GM18499 (cell line): ENCODE measurements at regions not wholly inside any gene's neighbourhood (a gene's known extent, or its start where the extent isn't known, plus 50 kb on each side); places are given as distances from the start of the nearest gene placed in this dataset.

ENCODE experiments used
- ATAC-seq: cut with Tn5 transposase; IDR thresholded peaks from one replicate; pipeline ENCODE4 v1.9.1; 2021; ENCODE audit warnings: moderate number of reproducible peaks; ENCODE audit not compliant: insufficient read depth, unreplicated experiment

DNA sequence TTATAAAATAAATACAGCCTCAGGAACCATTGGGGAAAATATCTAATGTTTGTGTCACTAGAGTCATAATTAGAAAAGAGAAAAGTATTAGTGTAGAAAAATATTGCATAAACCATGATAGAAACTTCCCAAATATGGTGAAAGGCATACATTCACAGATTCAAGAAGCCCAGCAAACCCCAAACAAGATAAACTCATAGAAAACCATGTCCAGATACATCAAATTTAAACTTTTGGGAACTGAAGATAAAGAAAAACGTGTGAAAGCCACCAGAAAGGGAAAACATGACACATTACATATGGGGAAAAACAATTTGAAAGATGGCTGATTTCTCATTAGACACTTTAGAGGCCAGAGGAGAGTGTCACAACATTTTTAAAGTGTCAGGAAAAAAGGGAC lies 236.5 kb upstream of the FN1 start:
- ATAC-seq, result no peak

DNA sequence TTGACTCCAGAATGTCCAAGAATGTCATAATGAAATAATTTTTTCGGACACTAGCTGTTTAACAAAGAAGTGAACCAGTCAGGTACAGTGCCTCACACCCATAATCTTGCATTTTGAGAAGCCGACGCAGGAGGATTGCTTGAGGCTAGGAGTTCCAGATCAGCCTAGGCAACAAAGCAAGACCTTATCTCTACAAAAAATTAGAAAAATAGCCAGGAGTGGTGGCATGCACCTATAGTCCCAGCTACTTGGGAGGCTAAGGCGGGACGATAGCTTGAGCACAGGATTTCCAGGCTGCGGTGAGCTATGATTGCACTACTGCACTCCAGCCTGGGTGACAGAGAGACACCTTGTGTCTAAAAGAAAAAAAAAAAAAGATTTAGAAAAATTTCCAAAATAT lies 235.8 kb upstream of the FN1 start:
- no peak for ATAC-seq

GRCh38 chr2:215671244-215671643 lies 235.4 kb upstream of the FN1 start:
- ATAC-seq, result no peak

DNA sequence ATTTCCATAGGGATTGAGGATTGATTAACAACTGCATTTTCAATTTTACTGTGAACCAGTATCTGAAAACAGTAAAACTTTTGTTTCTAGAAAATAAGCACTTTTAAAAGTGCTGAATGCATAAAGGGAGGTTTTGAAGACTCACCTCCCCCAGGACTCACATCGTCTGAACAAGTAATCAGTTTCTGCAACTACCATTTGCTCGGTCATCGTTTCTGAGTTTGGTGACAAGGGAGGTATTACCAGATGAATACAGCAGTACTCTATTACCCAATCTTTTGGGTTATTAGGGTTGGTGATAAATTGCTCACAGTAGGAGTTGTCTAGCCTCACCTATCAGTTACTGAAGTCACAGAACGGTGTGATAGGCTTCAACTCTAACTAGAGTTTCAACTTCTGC lies 234.5 kb upstream of the FN1 start:
- no peak for ATAC-seq

DNA sequence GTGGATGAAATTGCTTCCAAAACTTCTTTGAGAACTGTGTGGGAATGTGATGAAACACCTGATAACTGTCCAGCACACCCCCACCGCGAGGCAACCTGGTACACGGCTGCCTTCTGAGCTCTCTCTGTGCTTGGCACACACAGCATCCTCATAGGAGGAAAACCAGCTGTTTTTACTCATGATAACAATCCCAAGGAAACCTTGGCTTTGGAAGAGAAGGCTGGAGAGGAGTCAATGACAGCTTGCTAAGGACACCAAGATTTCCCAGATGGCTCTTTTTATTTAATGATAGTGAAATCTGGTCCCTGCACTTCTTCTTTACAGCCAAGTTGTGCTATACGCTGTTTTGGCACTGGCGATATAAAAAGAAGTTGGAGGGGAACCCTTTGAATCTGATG lies 232.5 kb upstream of the FN1 start:
- no peak for ATAC-seq

DNA sequence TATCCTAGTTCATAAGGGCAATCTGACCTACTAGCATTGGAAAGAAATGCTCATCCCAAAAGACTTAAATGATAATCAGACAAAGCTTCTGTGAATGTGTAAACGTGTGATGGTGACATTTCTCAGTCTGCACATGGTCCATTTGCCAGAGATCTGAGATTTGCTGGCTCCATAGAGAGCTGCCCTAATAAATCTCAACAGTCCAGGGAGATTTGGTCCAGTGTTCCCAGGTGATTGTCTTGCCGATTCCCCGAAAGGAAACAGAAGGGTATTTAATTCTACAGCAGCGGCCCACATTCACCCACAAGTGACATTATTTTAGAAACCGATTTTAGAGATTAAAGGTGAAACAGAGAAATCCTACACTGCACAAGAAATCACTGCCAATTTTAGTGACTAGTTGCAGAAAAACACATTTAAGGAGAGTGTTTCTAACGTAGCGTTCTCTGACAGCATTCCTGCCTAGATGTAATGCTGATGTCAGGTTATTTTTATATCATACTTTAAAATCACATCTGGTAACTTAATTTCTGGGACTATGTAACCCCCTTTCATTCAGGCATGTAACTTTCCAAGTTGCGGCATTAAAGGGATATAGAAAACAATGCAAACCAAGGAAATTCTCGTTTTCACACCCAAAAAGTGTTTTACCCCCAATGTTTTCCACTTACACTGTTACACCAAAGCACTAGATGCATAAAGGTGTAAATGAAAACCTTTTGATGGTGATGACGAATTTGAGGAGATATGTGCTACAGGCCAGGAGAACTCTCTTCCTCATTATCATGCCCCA lies 231.9 kb upstream of the FN1 start:
- no peak for ATAC-seq

DNA sequence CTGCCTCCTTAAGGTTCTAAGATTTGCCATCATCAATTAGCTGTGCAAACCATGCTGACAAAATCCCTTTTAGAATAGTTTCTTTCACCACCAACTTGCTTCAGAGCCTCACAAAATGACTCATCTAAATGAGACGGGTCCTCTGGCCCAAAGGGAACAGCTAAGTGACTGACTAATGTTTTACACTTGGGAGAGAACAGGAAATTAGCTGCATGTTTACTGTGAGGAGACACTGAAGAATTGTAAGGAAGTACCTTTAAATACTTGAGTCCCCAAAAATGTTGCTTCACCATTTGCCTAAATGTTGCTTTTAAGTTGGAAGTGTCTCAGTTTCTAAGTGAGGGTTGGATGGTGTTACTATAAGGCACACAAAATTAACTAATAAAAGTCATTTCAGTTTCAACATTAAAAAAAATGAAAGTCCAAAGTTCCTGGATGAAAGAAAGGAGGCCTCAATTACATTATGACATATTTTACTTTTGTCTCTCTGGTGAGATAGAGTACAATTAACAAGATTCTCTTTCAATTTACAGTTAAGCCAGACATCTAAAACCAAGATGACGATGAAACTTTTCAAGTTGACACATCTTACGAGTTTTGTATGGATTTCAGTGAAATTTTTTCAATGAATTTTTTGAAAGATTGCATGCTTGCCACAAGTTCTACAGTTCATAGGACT lies 229.1 kb upstream of the FN1 start:
- peak; percentile 78 for ATAC-seq

- no peak for ATAC-seq
Measured at GRCh38 chr2:215662715-215663114, 226.8 kb upstream of the FN1 start.

DNA sequence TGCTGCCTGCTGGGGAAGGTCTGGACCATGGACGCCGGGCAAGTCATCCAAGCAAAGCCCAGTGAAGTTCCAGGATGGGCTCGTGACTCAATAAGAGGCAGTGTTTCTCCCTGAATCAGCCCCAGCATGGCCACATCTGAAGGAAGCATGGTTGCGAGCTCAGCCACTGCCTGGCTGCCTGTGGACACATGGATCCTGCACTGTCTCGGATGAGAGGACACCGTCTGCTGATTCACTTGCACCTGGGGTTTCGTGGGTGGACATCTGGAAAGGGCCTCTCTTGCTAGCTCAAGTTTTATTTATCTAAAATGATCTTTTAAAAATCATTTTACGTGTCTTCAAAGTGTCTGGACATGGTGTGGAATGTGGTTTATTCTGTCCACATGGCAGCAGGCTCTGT lies 224.8 kb upstream of the FN1 start:
- ATAC-seq, result no peak

DNA sequence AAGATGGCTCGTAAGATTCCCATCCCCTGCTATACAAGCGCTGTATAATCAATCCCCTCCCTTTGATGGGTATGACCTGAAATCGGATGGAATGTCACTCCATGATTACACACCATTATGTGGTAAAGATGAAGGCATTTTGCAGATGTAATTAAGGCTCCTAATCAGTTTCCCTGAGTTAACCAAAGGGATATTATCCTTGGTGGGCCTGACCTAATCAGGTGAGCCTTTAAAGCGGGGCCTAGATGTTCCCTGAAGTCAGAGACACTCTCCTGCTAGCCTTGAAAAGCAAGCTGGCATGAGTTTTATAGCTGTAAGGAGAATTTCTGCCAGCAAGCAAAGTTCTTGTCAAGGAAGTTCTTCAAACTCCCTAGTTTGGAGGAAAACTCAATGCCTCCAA lies 223.8 kb upstream of the FN1 start:
- ATAC-seq, result no peak

GRCh38 chr2:215658635-215659305 lies 222.9 kb upstream of the FN1 start:
- no peak for ATAC-seq

DNA sequence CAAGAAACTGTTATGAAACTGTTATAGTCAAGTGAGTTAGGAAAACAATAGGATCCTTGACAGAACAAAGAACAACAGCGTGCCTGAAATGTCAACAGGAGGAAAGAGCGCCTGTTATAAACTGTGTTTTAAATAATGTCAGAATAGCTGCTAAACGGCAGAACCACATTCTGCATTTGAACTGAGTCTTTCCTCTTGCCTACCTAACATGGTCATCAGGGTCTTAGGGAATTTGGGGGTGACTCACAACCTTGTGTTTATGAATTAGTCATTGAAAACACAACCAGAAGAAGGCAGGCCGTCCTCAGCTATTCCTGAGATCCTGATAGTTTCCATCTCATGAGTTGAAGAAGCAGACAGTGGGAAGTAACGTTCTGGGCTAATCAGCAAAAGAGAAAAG lies 222.0 kb upstream of the FN1 start:
- ATAC-seq, result no peak

DNA sequence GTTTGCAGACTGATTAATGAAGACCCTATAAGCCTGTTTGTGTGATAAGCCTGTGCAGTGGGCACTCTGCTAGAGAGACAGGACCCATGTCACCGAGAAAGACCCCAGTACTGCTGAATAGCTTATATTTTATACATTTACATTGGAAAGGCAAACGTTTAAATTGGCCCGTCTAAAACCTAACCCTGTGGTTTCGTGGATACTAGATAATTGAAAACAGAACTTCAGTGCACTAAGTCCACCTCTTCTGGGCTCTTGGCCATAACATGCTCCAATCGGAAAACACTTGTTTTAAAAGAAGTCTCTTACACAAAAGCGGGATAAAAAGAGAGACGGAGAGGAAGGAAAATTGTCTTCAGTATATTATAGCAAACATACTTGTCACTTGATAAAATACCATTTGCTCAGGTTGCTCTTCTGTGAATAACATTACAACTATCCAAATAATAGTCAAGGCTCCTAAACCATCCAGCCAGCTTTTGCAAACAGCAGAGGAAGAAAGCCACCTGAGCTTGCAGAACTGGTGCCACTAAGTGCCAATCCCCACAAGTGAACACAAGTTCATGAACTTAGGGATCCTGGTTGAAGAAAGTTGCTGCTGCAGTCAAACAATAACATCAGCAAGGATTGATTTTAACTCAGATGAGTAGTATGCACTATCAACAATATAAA lies 218.4 kb upstream of the FN1 start:
- no peak for ATAC-seq

GRCh38 chr2:215653344-215654030 lies 217.6 kb upstream of the FN1 start:
- no peak for ATAC-seq

DNA sequence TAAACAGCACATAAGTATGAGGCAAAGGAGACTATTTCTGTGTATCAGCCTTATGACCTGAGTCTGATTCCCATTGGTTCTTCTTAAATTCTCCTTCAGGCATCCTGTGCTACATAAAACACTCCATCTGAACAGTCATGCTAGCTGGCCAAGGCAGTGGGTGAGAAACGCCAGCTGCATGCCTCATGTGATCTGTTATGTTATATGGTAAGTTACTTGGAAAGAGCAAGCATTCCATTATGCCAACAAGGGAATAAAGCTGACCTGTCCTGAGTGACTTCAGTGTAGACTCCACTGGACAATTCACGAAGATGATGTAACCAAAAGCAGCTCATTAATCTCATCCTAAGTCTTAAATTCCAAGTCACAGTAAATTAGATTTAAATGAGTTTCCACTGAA lies 216.5 kb upstream of the FN1 start:
- ATAC-seq, result no peak

DNA sequence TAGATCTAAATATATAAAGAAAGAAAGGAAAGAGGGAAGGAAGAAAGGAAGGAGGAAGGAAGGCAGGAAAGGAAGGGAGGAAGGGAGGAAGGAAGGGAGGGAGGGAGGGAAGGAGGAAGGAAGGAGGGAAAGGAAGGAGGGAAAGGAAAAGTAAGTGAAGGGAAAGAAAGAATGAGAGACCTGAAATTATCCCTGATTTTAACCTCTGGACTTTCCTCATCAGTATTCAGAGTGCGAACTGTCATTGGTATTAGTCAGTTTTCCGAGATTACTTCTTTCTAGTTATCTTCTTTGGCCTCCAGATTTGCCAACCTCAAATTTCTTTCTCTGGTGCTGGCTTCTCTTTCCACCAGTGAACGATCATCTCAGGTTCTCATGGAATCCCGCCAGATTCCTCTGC lies 215.5 kb upstream of the FN1 start:
- ATAC-seq, result no peak

DNA sequence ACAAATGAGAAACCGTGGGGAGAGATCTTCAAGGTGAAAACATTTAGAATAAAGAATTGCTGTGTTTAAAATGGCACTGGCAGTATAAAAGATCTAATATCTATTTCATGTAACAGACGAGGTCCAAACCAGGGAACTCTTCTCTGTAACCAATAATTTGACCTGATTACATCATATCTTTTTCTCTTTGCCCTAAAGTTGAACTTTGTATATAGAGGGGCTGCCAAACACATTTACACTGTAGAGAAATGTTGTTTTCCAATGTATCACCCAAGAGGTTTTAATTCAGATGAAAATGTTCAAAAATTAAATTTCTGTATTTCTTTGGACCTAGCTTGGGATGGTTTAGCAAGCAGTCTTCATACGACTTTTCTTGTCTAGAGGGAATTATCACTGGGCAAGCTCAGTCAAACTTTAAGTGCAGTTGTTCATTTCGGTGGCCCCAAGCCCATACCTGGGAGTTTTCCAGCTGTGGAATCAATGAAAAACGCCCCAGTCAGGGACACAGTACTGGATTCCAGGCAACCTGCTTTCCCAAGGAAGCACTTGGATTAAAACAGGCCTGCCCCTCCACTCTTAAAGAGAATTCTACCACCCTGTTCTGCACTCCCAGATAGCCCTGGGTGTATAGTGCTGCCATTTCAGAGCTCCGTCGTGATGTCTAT lies 208.5 kb upstream of the FN1 start:
- no peak for ATAC-seq

- ATAC-seq, result no peak
Measured at GRCh38 chr2:215638687-215639086, 202.8 kb upstream of the FN1 start.

DNA sequence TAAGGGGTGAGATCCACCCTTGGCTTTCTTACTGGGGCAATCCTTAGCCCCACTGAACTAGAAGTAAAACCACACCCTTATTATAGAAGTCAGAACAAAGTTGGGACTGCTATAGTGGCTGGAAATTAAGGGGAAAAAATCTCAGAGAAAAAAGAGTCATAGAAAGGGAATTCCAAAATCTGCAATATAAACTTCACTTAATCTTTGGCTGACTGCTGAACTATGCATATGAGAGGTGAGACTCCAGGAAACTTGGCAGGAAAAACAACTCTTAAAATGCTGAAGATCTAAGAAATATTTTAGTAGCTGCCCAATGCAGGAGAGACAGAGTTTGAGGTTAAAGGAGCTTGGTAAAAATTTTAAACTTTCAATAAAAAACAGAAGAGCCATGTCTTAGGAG lies 201.8 kb upstream of the FN1 start:
- no peak for ATAC-seq

DNA sequence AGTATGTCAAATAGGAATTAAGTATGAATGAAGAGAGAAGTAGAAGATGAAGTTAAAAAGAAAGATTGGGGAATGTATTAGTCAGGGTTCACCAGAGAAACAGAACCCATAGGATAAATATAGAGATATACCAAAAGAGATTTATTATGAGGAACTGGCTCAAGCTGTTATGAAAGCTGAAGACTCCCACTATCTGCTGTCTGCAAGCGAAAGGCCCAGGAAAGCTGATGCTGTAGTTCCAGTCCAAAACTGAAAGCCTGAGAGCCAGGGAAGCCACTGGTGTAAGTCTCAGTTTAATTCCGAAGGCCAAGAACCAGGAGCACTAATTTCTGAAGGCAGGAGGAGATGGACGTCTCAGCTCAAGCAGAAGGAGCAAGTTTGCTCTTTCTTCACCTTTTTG lies 200.9 kb upstream of the FN1 start:
- ATAC-seq, result no peak
